B cell (primary cell): ENCODE measurements at regions not wholly inside any gene's neighbourhood (a gene's known extent, or its start where the extent isn't known, plus 50 kb on each side); places are given as distances from the start of the nearest gene placed in this dataset.

ENCODE experiments used
- ATAC-seq: fragments of 200-7000 bp; cut with Tn5 transposase; one replicate; pipeline ENCODE4 v1.10.0; 2021; ENCODE audit warnings: low read depth, mild to moderate bottlenecking, moderate number of reproducible peaks, moderate library complexity
- CTCF ChIA-PET: fragments of 350-600 bp; sonication (Branson Sonifier 250); formaldehyde crosslinking; loops from one replicate; lab custom pipeline; 2021; ENCODE audit warnings: antibody characterized with exemption, inconsistent platforms; lab: Charles Lee
- POLR2A ChIA-PET: fragments of 350-600 bp; sonication (Branson Sonifier 250); formaldehyde crosslinking; loops from one replicate; lab custom pipeline; 2021; ENCODE audit warnings: antibody characterized with exemption; lab: Charles Lee
- DNase-seq: peaks from one replicate; pipeline ENCODE4 v3.0.0; 2013
- H2AFZ ChIP-seq: 2 replicates; pipeline ENCODE4 v1.6.1; 2012; ENCODE audit warnings: mild to moderate bottlenecking, low read depth, low read length; ENCODE audit not compliant: insufficient read depth, poor library complexity, severe bottlenecking
- H3K27ac ChIP-seq, 2 donors: 1 replicate in 1 of 2; 2 replicates in 1 of 2; pipeline ENCODE4 v1.5.1; 2012 to 2013; ENCODE audit warnings: low read length in 2 of 2, mild to moderate bottlenecking in 2 of 2, moderate library complexity in 1 of 2
- H3K27me3 ChIP-seq, 4 experiments: fragments of 200-600 bp in 1 of 4; sonication (generic) in 1 of 4; replicated peaks in 1 of 4; 1 replicate in 2 of 4; 2 replicates in 2 of 4; pipeline versions ENCODE4 v1.6.1 to v1.7.0; 2013 to 2016; ENCODE audit warnings: low read length in 3 of 4, mild to moderate bottlenecking in 2 of 4, mixed read lengths in 1 of 4, moderate library complexity in 1 of 4; ENCODE audit not compliant: insufficient read depth in 4 of 4, control insufficient read depth in 3 of 4; ENCODE audit errors: control extremely low read depth in 1 of 4
- H3K36me3 ChIP-seq, 2 experiments: replicated peaks in 1 of 2; 1 replicate in 1 of 2; 2 replicates in 1 of 2; pipeline versions ENCODE4 v1.6.1 to v1.7.1; 2013; ENCODE audit warnings: low read length in 1 of 2; ENCODE audit not compliant: insufficient read depth in 2 of 2, control insufficient read depth in 1 of 2; ENCODE audit errors: control extremely low read depth in 1 of 2, extremely low read depth in 1 of 2
- H3K4me1 ChIP-seq, 2 donors: fragments of 200-600 bp in 1 of 2; sonication (generic) in 1 of 2; 1 replicate in 1 of 2; 2 replicates in 1 of 2; pipeline versions ENCODE4 v1.5.1 to v1.6.1; 2013 to 2017; ENCODE audit warnings: low read length in 2 of 2; ENCODE audit not compliant: control insufficient read depth in 2 of 2, insufficient read depth in 2 of 2
- H3K4me2 ChIP-seq: replicated peaks from 2 replicates; pipeline ENCODE3; 2012; ENCODE audit warnings: mild to moderate bottlenecking, low read depth, low read length; ENCODE audit not compliant: poor library complexity, severe bottlenecking
- H3K4me3 ChIP-seq, 5 experiments: fragments of 200-600 bp in 1 of 5; sonication (generic) in 1 of 5; 1 replicate in 3 of 5; 2 replicates in 2 of 5; pipeline versions ENCODE4 v1.5.1 to v1.7.0; 2011 to 2016; ENCODE audit warnings: low read length in 4 of 5, mild to moderate bottlenecking in 4 of 5, low read depth in 2 of 5, control low read depth in 1 of 5, moderate library complexity in 1 of 5; ENCODE audit not compliant: insufficient read depth in 1 of 5; ENCODE audit errors: control extremely low read depth in 1 of 5, extremely low read depth in 1 of 5
- H3K79me2 ChIP-seq: fragments of 200-600 bp; sonication (generic); one replicate; pipeline ENCODE4 v1.6.0; 2016; ENCODE audit warnings: low read length; ENCODE audit not compliant: control insufficient read depth, insufficient read depth
- H3K9ac ChIP-seq: fragments of 200-600 bp; sonication (generic); 2 replicates; pipeline ENCODE4 v1.6.1; 2017; ENCODE audit warnings: mild to moderate bottlenecking, low read length, moderate library complexity
- H3K9me3 ChIP-seq, 3 donors: one replicate each; pipeline versions ENCODE4 v1.6.1 to v1.7.1; 2013; ENCODE audit warnings: low read length in 2 of 3; ENCODE audit not compliant: control insufficient read depth in 2 of 3, insufficient read depth in 1 of 3; ENCODE audit errors: control extremely low read depth in 1 of 3
- H4K20me1 ChIP-seq: 2 replicates; pipeline ENCODE4 v1.6.0; 2012; ENCODE audit warnings: mild to moderate bottlenecking, low read length; ENCODE audit not compliant: insufficient read depth, control insufficient read depth, poor library complexity, severe bottlenecking
- H3K27ac Mint-ChIP-seq: one replicate; pipeline ENCODE4 v1.8.0; 2021; ENCODE audit warnings: mixed read lengths
- H3K27me3 Mint-ChIP-seq: one replicate; pipeline ENCODE4 v1.8.0; 2021; ENCODE audit warnings: mixed read lengths
- H3K4me1 Mint-ChIP-seq: one replicate; pipeline ENCODE4 v1.8.0; 2021; ENCODE audit warnings: mixed read lengths
- H3K4me3 Mint-ChIP-seq: one replicate; pipeline ENCODE4 v1.8.0; 2021; ENCODE audit warnings: mixed read lengths
- H3K9me3 Mint-ChIP-seq: one replicate; pipeline ENCODE4 v1.8.0; 2022; ENCODE audit warnings: mixed read lengths; ENCODE audit not compliant: insufficient read depth
- EZH2 ChIP-seq: IDR thresholded peaks from 2 replicates; pipeline ENCODE4 v1.6.1; 2012; ENCODE audit warnings: borderline replicate concordance, low read depth, mild to moderate bottlenecking, moderate library complexity, low read length; ENCODE audit not compliant: insufficient read depth, poor library complexity, severe bottlenecking
- WGBS: methylation state at CpG from one replicate; pipeline ENCODE4 v1.1.5; 2013; ENCODE audit warnings: missing lambda C conversion rate; ENCODE audit not compliant: insufficient coverage; 5-methylcytosine and 5-hydroxymethylcytosine counted together
- intact Hi-C: fragments of 100-400 bp; cut with micrococcal nuclease; formaldehyde crosslinking; loops from one replicate; pipeline ENCODE4 v1.10.0; 2022
- TF ChIP-seq, protein P1 (sequence below): fragments of 200-600 bp; IDR thresholded peaks from one replicate; pipeline ENCODE4 v1.8.0; 2022; ENCODE audit warnings: antibody characterized with exemption, mild to moderate bottlenecking

DNA sequence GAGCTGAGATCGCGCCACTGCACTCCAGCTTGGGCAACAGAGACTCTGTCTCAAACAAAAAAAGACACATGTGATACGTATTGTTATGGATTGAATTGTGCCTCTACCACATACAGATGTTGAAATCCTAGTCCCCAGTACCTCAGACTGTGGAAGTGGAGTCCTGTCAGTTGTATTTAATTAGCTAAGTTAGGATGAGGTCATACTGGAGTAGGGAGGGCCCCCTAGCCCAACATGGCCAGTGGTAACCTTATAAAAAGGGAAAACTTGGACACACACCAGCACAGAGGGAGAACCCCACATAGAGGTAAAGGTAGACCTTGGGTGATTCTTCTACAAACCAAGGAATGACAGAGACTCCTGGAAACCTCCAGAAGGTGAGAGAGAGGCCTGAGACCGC lies 119.8 kb downstream of the GADD45G start:
- Histone ChIP-seq H3K4me2 (no peak overlapping the region), H3K9ac (no peak overlapping the region), H3K4me3 (no peak overlapping the region), H3K4me1 (no peaks in the 10 kb centered on the region), H3K9me3 (no peaks in the 10 kb centered on the region), H3K27ac (no peak overlapping the region), H3K36me3 (no peaks in the 10 kb centered on the region), H3K79me2 (no peaks in the 10 kb centered on the region), H3K27me3 (no peaks in the 10 kb centered on the region), H4K20me1 (no peaks in the 10 kb centered on the region), H2AFZ (no peak overlapping the region)
- H3K27ac Mint-ChIP-seq, result no peak overlapping the region
- H3K4me1 Mint-ChIP-seq, result no peaks in the 10 kb centered on the region
- intact Hi-C loops, result no loop called here
- H3K27me3 Mint-ChIP-seq, result peaks cover 8% of the 10 kb centered on the region
- POLR2A ChIA-PET, result no interaction called here
- ATAC-seq, result no peak
- H3K9me3 Mint-ChIP-seq, result no peaks in the 10 kb centered on the region
- 94% methylated on average over 3 of the region's 4 CpGs for WGBS
- no peak for DNase-seq
- CTCF ChIA-PET, result no interaction called here
- H3K4me3 Mint-ChIP-seq, result no peak overlapping the region
- no peak for TF ChIP-seq EZH2
- TF ChIP-seq, protein P1, sequence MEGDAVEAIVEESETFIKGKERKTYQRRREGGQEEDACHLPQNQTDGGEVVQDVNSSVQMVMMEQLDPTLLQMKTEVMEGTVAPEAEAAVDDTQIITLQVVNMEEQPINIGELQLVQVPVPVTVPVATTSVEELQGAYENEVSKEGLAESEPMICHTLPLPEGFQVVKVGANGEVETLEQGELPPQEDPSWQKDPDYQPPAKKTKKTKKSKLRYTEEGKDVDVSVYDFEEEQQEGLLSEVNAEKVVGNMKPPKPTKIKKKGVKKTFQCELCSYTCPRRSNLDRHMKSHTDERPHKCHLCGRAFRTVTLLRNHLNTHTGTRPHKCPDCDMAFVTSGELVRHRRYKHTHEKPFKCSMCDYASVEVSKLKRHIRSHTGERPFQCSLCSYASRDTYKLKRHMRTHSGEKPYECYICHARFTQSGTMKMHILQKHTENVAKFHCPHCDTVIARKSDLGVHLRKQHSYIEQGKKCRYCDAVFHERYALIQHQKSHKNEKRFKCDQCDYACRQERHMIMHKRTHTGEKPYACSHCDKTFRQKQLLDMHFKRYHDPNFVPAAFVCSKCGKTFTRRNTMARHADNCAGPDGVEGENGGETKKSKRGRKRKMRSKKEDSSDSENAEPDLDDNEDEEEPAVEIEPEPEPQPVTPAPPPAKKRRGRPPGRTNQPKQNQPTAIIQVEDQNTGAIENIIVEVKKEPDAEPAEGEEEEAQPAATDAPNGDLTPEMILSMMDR, result no peak

DNA sequence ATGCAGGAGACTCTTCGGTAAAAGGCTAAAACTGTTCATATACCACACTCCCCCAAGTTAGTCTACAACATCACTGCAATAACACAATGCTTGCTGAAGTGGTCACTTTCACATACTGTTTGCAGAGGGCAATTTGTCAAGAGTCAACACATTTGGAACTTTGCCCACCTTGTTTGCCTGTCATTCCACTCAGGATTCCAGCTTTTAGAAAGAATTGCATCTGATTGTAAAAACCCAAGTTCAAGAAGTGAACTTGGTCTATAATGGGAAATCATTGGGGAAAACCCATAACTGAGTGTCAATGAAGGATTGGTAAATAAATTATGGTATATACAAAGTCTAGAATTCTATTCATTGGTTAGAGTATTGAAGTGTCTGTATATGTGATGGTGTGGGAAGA lies 120.5 kb downstream of the GADD45G start:
- H3K4me1 ChIP-seq, result no peaks in the 10 kb centered on the region
- no peak for TF ChIP-seq EZH2
- TF ChIP-seq, protein P1, result no peak
- Mint-ChIP-seq H3K27ac (no peak overlapping the region), H3K4me3 (no peak overlapping the region), H3K4me1 (no peaks in the 10 kb centered on the region), H3K27me3 (peaks cover 8% of the 10 kb centered on the region), H3K9me3 (no peaks in the 10 kb centered on the region)
- H3K36me3 ChIP-seq, result no peaks in the 10 kb centered on the region
- no peak overlapping the region for H3K4me2 ChIP-seq
- no peak overlapping the region for H3K9ac ChIP-seq
- 100% methylated on average over 1 of the region's 1 CpG for WGBS
- H2AFZ ChIP-seq, result no peak overlapping the region
- H3K79me2 ChIP-seq, result no peaks in the 10 kb centered on the region
- POLR2A ChIA-PET, result no interaction called here
- CTCF ChIA-PET, result no interaction called here
- no peaks in the 10 kb centered on the region for H3K27me3 ChIP-seq
- intact Hi-C loops, result no loop called here
- DNase-seq, result no peak
- H3K27ac ChIP-seq, result no peak overlapping the region
- no peak overlapping the region for H3K4me3 ChIP-seq
- H4K20me1 ChIP-seq, result no peaks in the 10 kb centered on the region
- no peak for ATAC-seq
- no peaks in the 10 kb centered on the region for H3K9me3 ChIP-seq
